ENCODE measurements at regions not wholly inside any gene's neighbourhood (a gene's known extent, or its start where the extent isn't known, plus 50 kb on each side); places are given as distances from the start of the nearest gene placed in this dataset.

- TF ChIP-seq POLR2A (IDR thresholded peaks at IDR 0.05), result no peak
- no peak for TF ChIP-seq EP300 (IDR thresholded peaks at IDR 0.05)
- TF ChIP-seq, protein P1, sequence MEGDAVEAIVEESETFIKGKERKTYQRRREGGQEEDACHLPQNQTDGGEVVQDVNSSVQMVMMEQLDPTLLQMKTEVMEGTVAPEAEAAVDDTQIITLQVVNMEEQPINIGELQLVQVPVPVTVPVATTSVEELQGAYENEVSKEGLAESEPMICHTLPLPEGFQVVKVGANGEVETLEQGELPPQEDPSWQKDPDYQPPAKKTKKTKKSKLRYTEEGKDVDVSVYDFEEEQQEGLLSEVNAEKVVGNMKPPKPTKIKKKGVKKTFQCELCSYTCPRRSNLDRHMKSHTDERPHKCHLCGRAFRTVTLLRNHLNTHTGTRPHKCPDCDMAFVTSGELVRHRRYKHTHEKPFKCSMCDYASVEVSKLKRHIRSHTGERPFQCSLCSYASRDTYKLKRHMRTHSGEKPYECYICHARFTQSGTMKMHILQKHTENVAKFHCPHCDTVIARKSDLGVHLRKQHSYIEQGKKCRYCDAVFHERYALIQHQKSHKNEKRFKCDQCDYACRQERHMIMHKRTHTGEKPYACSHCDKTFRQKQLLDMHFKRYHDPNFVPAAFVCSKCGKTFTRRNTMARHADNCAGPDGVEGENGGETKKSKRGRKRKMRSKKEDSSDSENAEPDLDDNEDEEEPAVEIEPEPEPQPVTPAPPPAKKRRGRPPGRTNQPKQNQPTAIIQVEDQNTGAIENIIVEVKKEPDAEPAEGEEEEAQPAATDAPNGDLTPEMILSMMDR (IDR thresholded peaks at IDR 0.05), result no peak
Measured at GRCh38 chrY:7339391-7340087, 428.0 kb upstream of the AMELY start.

Data from ovary (tissue), 3 donors.